H9 (cell line): ENCODE measurements at regions not wholly inside any gene's neighbourhood (a gene's known extent, or its start where the extent isn't known, plus 50 kb on each side); places are given as distances from the start of the nearest gene placed in this dataset.
A peak's percentile ranks its signal among the peaks of the same experiment; 100 is the strongest.
"Not testable (repeated sequence)": the region's sequence is repeated elsewhere in the genome, so short reads cannot be mapped to it uniquely, and the experiment has no call there.

Experiments used
- DNase-seq: peaks from one replicate; pipeline ENCODE4 v3.0.0-alpha.2; 2017
- H2AFZ ChIP-seq: one replicate; pipeline ENCODE4 v1.6.1; 2013; ENCODE audit warnings: mild to moderate bottlenecking, low read length, control low read depth, moderate library complexity
- H2AK5ac ChIP-seq: 2 replicates; pipeline ENCODE4 v1.6.1; 2013; ENCODE audit warnings: low read length, control low read depth, mixed read lengths; ENCODE audit not compliant: insufficient read length
- H2BK120ac ChIP-seq: one replicate; pipeline ENCODE4 v1.6.1; 2013; ENCODE audit warnings: low read depth, mild to moderate bottlenecking, low read length, control low read depth, inconsistent platforms; ENCODE audit not compliant: poor library complexity, severe bottlenecking
- H2BK12ac ChIP-seq: 2 replicates; pipeline ENCODE4 v1.6.1; 2013; ENCODE audit warnings: low read length, control low read depth, mixed read lengths, low read depth; ENCODE audit not compliant: insufficient read length
- H2BK15ac ChIP-seq: 2 replicates; pipeline ENCODE4 v1.6.1; 2013; ENCODE audit warnings: low read depth, low read length, control low read depth
- H2BK20ac ChIP-seq: one replicate; pipeline ENCODE4 v1.6.1; 2013; ENCODE audit warnings: low read depth, mild to moderate bottlenecking, low read length, control low read depth, inconsistent platforms; ENCODE audit not compliant: poor library complexity, severe bottlenecking
- H2BK5ac ChIP-seq: 2 replicates; pipeline ENCODE4 v1.6.1; 2013; ENCODE audit warnings: low read length, control low read depth, mixed read lengths; ENCODE audit not compliant: insufficient read length
- H3K14ac ChIP-seq: 2 replicates; pipeline ENCODE4 v1.6.1; 2013; ENCODE audit warnings: low read length, control low read depth; ENCODE audit not compliant: insufficient read depth
- H3K18ac ChIP-seq: 2 replicates; pipeline ENCODE4 v1.6.1; 2013; ENCODE audit warnings: low read depth, mild to moderate bottlenecking, mixed read lengths, low read length, control low read depth; ENCODE audit not compliant: insufficient read length
- H3K23ac ChIP-seq: 2 replicates; pipeline ENCODE4 v1.6.1; 2013; ENCODE audit warnings: low read length, control low read depth, mixed read lengths, low read depth; ENCODE audit not compliant: insufficient read length
- H3K23me2 ChIP-seq: 2 replicates; pipeline ENCODE4 v1.6.1; 2013; ENCODE audit warnings: low read depth, mild to moderate bottlenecking, mixed read lengths, low read length, control low read depth; ENCODE audit not compliant: insufficient read length, poor library complexity, severe bottlenecking
- H3K27ac ChIP-seq: 2 replicates; pipeline ENCODE4 v1.5.1; 2013; ENCODE audit warnings: low read length, control low read depth, mixed read lengths, low read depth; ENCODE audit not compliant: insufficient read length
- H3K27me3 ChIP-seq: 2 replicates; pipeline ENCODE4 v1.6.1; 2013; ENCODE audit warnings: low read length, control low read depth, inconsistent platforms; ENCODE audit not compliant: insufficient read depth
- H3K4ac ChIP-seq: 2 replicates; pipeline ENCODE4 v1.6.1; 2013; ENCODE audit warnings: low read depth, mild to moderate bottlenecking, control low read depth, inconsistent platforms, low read length, moderate library complexity
- H3K4me1 ChIP-seq: 2 replicates; pipeline ENCODE4 v1.6.1; 2013; ENCODE audit warnings: low read length, control low read depth, inconsistent platforms; ENCODE audit not compliant: insufficient read depth
- H3K4me2 ChIP-seq: 2 replicates; pipeline ENCODE4 v1.6.1; 2013; ENCODE audit warnings: low read length, control low read depth, mixed read lengths; ENCODE audit not compliant: insufficient read length, insufficient read depth
- H3K56ac ChIP-seq: 2 replicates; pipeline ENCODE4 v1.6.1; 2013; ENCODE audit warnings: low read depth, mild to moderate bottlenecking, mixed read lengths, low read length, control low read depth; ENCODE audit not compliant: insufficient read length
- H3K79me1 ChIP-seq: 2 replicates; pipeline ENCODE4 v1.6.1; 2013; ENCODE audit warnings: low read depth, mild to moderate bottlenecking, moderate library complexity, low read length, control low read depth, inconsistent platforms; ENCODE audit not compliant: insufficient read depth, poor library complexity, severe bottlenecking
- H3K79me2 ChIP-seq: 2 replicates; pipeline ENCODE4 v1.6.1; 2013; ENCODE audit warnings: low read length, control low read depth, inconsistent platforms; ENCODE audit not compliant: insufficient read depth
- H3K9ac ChIP-seq: 2 replicates; pipeline ENCODE4 v1.6.1; 2013; ENCODE audit warnings: low read length, control low read depth, mixed read lengths; ENCODE audit not compliant: insufficient read length; ENCODE audit errors: extremely low read depth
- H3K9me3 ChIP-seq: one replicate; pipeline ENCODE4 v1.6.1; 2013; ENCODE audit warnings: low read depth, low read length, inconsistent platforms; ENCODE audit not compliant: control insufficient read depth
- H3T11ph ChIP-seq: one replicate; pipeline ENCODE4 v1.6.1; 2013; ENCODE audit warnings: mild to moderate bottlenecking, low read length, control low read depth, inconsistent platforms
- H4K20me1 ChIP-seq: one replicate; pipeline ENCODE4 v1.6.1; 2013; ENCODE audit not compliant: control insufficient read depth, insufficient read length, insufficient read depth
- H4K5ac ChIP-seq: 2 replicates; pipeline ENCODE4 v1.6.1; 2013; ENCODE audit warnings: low read depth, mild to moderate bottlenecking, mixed read lengths, low read length, control low read depth; ENCODE audit not compliant: insufficient read length
- H4K8ac ChIP-seq: replicated peaks from 2 replicates; pipeline ENCODE4 v1.6.1; 2013; ENCODE audit warnings: low read length, control low read depth, mixed read lengths, low read depth; ENCODE audit not compliant: insufficient read length
- H4K91ac ChIP-seq: 2 replicates; pipeline ENCODE4 v1.6.1; 2013; ENCODE audit warnings: low read depth, mild to moderate bottlenecking, moderate library complexity, mixed read lengths, low read length, control low read depth; ENCODE audit not compliant: insufficient read length
- H3K27ac Mint-ChIP-seq, 3 experiments: 2 replicates in 2 of 3; 3 replicates in 1 of 3; pipeline ENCODE4 v1.8.0; 2020 to 2021; ENCODE audit warnings: mixed read lengths in 3 of 3, mild to moderate bottlenecking in 1 of 3, moderate library complexity in 1 of 3
- H3K27me3 Mint-ChIP-seq: 2 replicates; pipeline ENCODE4 v1.8.0; 2021; ENCODE audit warnings: low read depth, mild to moderate bottlenecking, moderate library complexity, mixed read lengths
- H3K36me3 Mint-ChIP-seq, 3 experiments: 2 replicates in 2 of 3; 3 replicates in 1 of 3; pipeline ENCODE4 v1.8.0; 2020 to 2021; ENCODE audit warnings: low read depth in 3 of 3, mixed read lengths in 3 of 3; ENCODE audit not compliant: insufficient read depth in 1 of 3
- H3K4me1 Mint-ChIP-seq, 2 experiments: 2 replicates each; pipeline ENCODE4 v1.8.0; 2020; ENCODE audit warnings: mixed read lengths in 2 of 2
- H3K4me3 Mint-ChIP-seq, 2 experiments: 2 replicates in 1 of 2; 3 replicates in 1 of 2; pipeline ENCODE4 v1.8.0; 2020 to 2021; ENCODE audit warnings: mild to moderate bottlenecking in 2 of 2, mixed read lengths in 2 of 2, moderate library complexity in 1 of 2
- H3K9me3 Mint-ChIP-seq, 2 experiments: 2 replicates in 1 of 2; 3 replicates in 1 of 2; pipeline ENCODE4 v1.8.0; 2020; ENCODE audit warnings: mild to moderate bottlenecking in 2 of 2, mixed read lengths in 2 of 2, moderate library complexity in 1 of 2
- WGBS: extraction: QIAGEN DNeasy Blood & Tissue Kit; methylation state at CpG from one replicate; pipeline ENCODE4 v1.1.7; 2013; ENCODE audit warnings: missing lambda C conversion rate, low lambda C conversion rate, mixed read lengths; ENCODE audit not compliant: insufficient read length; ENCODE audit errors: extremely low coverage; 5-methylcytosine and 5-hydroxymethylcytosine counted together
- TF ChIP-seq, protein P1 (sequence below): fragments of 200-600 bp; sonication (generic); conservative IDR thresholded peaks from 3 replicates; pipeline ENCODE4 v1.8.0; 2021; ENCODE audit warnings: antibody characterized with exemption, mild to moderate bottlenecking

DNA sequence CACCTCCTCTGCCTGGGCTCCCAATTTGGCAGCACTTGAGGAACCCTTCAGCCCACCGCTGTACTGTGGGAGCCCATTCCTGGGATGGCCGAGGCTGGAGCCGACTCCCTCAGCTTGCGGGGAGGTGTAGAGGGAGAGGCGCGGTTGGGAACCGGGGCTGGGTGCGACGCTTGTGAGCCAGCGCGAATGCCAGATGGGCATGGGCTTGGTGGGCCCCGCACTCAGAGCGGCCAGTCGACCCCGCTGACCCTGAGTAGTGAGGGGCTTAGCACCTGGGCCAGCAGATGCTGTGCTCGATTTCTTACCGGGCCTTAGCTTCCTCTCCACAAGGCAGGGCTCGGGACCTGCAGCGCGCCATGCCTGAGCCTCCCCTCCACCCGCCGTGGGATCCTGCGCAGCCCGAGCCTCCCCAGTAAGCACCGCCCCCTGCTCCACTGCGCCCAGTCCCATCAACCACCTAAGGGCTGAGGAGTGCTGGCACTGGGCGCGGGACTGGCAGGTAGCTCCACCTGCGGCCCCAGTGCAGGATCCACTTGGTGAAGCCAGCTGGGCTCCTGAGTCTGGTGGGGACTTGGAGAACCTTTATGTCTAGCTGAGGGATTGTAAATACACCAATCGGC, 58.3 kb upstream of the DEFB108B start:
- Histone ChIP-seq H2AFZ (no peak overlapping the region), H3K56ac (no peak overlapping the region), H4K91ac (no peak overlapping the region), H4K8ac (no peak overlapping the region), H3K79me1 (no peaks in the 10 kb centered on the region), H4K20me1 (no peaks in the 10 kb centered on the region), H2BK5ac (no peak overlapping the region), H2BK120ac (no peak overlapping the region), H3K9ac (no peak overlapping the region), H2AK5ac (no peak overlapping the region), H3T11ph (no peak overlapping the region), H3K14ac (no peak overlapping the region; the same call in 1 of the 2 replicates), H3K18ac (no peak overlapping the region), H3K23me2 (no peaks in the 10 kb centered on the region), H3K27me3 (no peaks in the 10 kb centered on the region), H2BK12ac (no peak overlapping the region), H3K4ac (no peak overlapping the region), H4K5ac (no peak overlapping the region), H3K4me1 (no peaks in the 10 kb centered on the region), H3K23ac (no peak overlapping the region), H2BK20ac (no peak overlapping the region), H2BK15ac (no peak overlapping the region), H3K27ac (no peak overlapping the region), H3K79me2 (no peaks in the 10 kb centered on the region), H3K4me2 (no peak overlapping the region), H3K9me3 (no peaks in the 10 kb centered on the region)
- no peak overlapping the region for H3K4me3 Mint-ChIP-seq
- no peak overlapping the region for H3K27ac Mint-ChIP-seq
- WGBS: no CpG with 5 or more reads among the region's 30 CpGs
- H3K27me3 Mint-ChIP-seq: 0 out of 2 replicates have a peak, but pooled peaks cover 2% of the 10 kb centered on the region
- no peaks in the 10 kb centered on the region for H3K36me3 Mint-ChIP-seq
- TF ChIP-seq, protein P1, sequence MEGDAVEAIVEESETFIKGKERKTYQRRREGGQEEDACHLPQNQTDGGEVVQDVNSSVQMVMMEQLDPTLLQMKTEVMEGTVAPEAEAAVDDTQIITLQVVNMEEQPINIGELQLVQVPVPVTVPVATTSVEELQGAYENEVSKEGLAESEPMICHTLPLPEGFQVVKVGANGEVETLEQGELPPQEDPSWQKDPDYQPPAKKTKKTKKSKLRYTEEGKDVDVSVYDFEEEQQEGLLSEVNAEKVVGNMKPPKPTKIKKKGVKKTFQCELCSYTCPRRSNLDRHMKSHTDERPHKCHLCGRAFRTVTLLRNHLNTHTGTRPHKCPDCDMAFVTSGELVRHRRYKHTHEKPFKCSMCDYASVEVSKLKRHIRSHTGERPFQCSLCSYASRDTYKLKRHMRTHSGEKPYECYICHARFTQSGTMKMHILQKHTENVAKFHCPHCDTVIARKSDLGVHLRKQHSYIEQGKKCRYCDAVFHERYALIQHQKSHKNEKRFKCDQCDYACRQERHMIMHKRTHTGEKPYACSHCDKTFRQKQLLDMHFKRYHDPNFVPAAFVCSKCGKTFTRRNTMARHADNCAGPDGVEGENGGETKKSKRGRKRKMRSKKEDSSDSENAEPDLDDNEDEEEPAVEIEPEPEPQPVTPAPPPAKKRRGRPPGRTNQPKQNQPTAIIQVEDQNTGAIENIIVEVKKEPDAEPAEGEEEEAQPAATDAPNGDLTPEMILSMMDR: no peak
- no peak for DNase-seq
- H3K4me1 Mint-ChIP-seq: no peaks in the 10 kb centered on the region
- H3K9me3 Mint-ChIP-seq: no peaks in the 10 kb centered on the region

DNA sequence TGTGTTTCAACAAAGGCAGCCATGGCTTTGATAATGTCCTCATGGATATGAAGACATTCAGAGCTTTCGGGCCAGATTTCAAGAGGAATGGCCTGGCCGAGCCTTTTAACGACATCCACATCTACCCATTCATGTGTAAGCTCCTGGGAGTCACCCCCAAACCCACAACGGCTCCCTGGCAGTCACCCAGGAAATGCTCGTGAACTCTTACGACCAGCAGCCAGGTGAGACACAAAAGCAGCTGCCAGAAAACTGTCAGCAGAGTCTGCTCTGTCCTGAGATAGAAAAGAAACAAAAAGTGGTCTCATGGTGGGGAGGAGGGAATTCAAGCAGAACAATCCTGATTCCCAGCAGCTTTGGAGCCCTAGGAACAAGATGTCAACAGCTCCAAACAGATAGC, 52.9 kb upstream of the DEFB108B start:
- H2BK20ac ChIP-seq, H2AK5ac ChIP-seq, H3K4ac ChIP-seq, H2BK12ac ChIP-seq, H3K27ac ChIP-seq, H2BK5ac ChIP-seq, H3K4me2 ChIP-seq, H2BK120ac ChIP-seq, H3K9me3 Mint-ChIP-seq, H2AFZ ChIP-seq, H4K91ac ChIP-seq, H3K23me2 ChIP-seq, H4K20me1 ChIP-seq, DNase-seq, H3K4me3 Mint-ChIP-seq, H3K4me1 ChIP-seq, H3K27me3 Mint-ChIP-seq, H3K79me2 ChIP-seq, H3K14ac ChIP-seq, H4K5ac ChIP-seq, H3K9me3 ChIP-seq, H3K79me1 ChIP-seq, H3K9ac ChIP-seq, H3K23ac ChIP-seq, H3K27me3 ChIP-seq, H4K8ac ChIP-seq, H3K56ac ChIP-seq, H3T11ph ChIP-seq, H3K36me3 Mint-ChIP-seq, H3K18ac ChIP-seq, H2BK15ac ChIP-seq: not testable (repeated sequence)
- WGBS: no CpG with 5 or more reads among the region's 6 CpGs
- Mint-ChIP-seq H3K4me1 (peaks cover 17 to 21% of the 10 kb centered on the region in 2 experiments), H3K27ac (peak overlapping the region in 1 of 3 experiments; percentile 34; a peak in 1 of 7 replicates)
